ENCODE measurements at regions not wholly inside any gene's neighbourhood (a gene's known extent, or its start where the extent isn't known, plus 50 kb on each side); places are given as distances from the start of the nearest gene placed in this dataset.

GRCh38 chr7:15851201-15851600, 164.7 kb upstream of the MEOX2 start:
- no peak for ATAC-seq
- Histone ChIP-seq H3K4me1 (ENCODE audit: control insufficient read depth, insufficient read depth, low read length) (no peaks in the 10 kb centered on the region), H3K9me3 (ENCODE audit: control insufficient read depth, low read length) (no peaks in the 10 kb centered on the region), H3K27me3 (ENCODE audit: control insufficient read depth, insufficient read depth) (no peaks in the 10 kb centered on the region), H3K27ac (ENCODE audit: low read length) (no peak overlapping the region), H3K4me3 (ENCODE audit: low read length) (no peak overlapping the region)
- WGBS, result 96% methylated on average over 6 of the region's 6 CpGs
- no peak for DNase-seq
- intact Hi-C loops (cut with DNase I), result no loop called here

- no peak for DNase-seq
- Histone ChIP-seq H3K27me3 (ENCODE audit: control insufficient read depth, insufficient read depth) (no peaks in the 10 kb centered on the region), H3K4me1 (ENCODE audit: control insufficient read depth, insufficient read depth, low read length) (no peaks in the 10 kb centered on the region), H3K27ac (ENCODE audit: low read length) (no peak overlapping the region), H3K4me3 (ENCODE audit: low read length) (no peak overlapping the region), H3K9me3 (ENCODE audit: control insufficient read depth, low read length) (no peaks in the 10 kb centered on the region)
- no peak for ATAC-seq
- 61% methylated on average over 1 of the region's 1 CpG for WGBS
- intact Hi-C loops (cut with DNase I), result no loop called here
Observed at GRCh38 chr7:15848901-15849300, 162.4 kb upstream of the MEOX2 start.

- H3K27me3 ChIP-seq (ENCODE audit: control insufficient read depth, insufficient read depth), result no peaks in the 10 kb centered on the region
- DNase-seq (no peak), ATAC-seq (no peak)
- no peak overlapping the region for H3K4me3 ChIP-seq (ENCODE audit: low read length)
- no peaks in the 10 kb centered on the region for H3K9me3 ChIP-seq (ENCODE audit: control insufficient read depth, low read length)
- H3K4me1 ChIP-seq (ENCODE audit: control insufficient read depth, insufficient read depth, low read length), result no peaks in the 10 kb centered on the region
- H3K27ac ChIP-seq (ENCODE audit: low read length), result no peak overlapping the region
- intact Hi-C loops (cut with DNase I), result no loop called here
- 64% methylated on average over 3 of the region's 3 CpGs for WGBS
Observed at GRCh38 chr7:15848362-15848761, 161.9 kb upstream of the MEOX2 start.

- H3K27me3 ChIP-seq (ENCODE audit: control insufficient read depth, insufficient read depth), result no peaks in the 10 kb centered on the region
- no peaks in the 10 kb centered on the region for H3K4me1 ChIP-seq (ENCODE audit: control insufficient read depth, insufficient read depth, low read length)
- no peak overlapping the region for H3K4me3 ChIP-seq (ENCODE audit: low read length)
- no peaks in the 10 kb centered on the region for H3K9me3 ChIP-seq (ENCODE audit: control insufficient read depth, low read length)
- H3K27ac ChIP-seq (ENCODE audit: low read length), result no peak overlapping the region
- 74% methylated on average over 3 of the region's 3 CpGs for WGBS
- ATAC-seq, result no peak
- intact Hi-C loops (cut with DNase I), result no loop called here
- no peak for DNase-seq
Observed at GRCh38 chr7:15845868-15846267, 159.4 kb upstream of the MEOX2 start.

GRCh38 chr7:15845461-15845860, 159.0 kb upstream of the MEOX2 start:
- H3K4me3 ChIP-seq (ENCODE audit: low read length), result no peak overlapping the region
- no peaks in the 10 kb centered on the region for H3K9me3 ChIP-seq (ENCODE audit: control insufficient read depth, low read length)
- ATAC-seq (no peak), DNase-seq (no peak)
- 89% methylated on average over 2 of the region's 2 CpGs for WGBS
- H3K27ac ChIP-seq (ENCODE audit: low read length), result no peak overlapping the region
- H3K27me3 ChIP-seq (ENCODE audit: control insufficient read depth, insufficient read depth), result no peaks in the 10 kb centered on the region
- intact Hi-C loops (cut with DNase I), result no loop called here
- no peaks in the 10 kb centered on the region for H3K4me1 ChIP-seq (ENCODE audit: control insufficient read depth, insufficient read depth, low read length)

GRCh38 chr7:15839416-15840100, 153.1 kb upstream of the MEOX2 start:
- ATAC-seq, result peak; percentile 97 to 98
- intact Hi-C loops (cut with DNase I), result loop anchor here in 2 of 4 donors (10.0 kb wide), 2 partner anchors 205 to 225 kb away; no protein-coding TSS in a partner anchor
- Histone ChIP-seq H3K4me1 (ENCODE audit: control insufficient read depth, insufficient read depth, low read length) (no peaks in the 10 kb centered on the region), H3K9me3 (ENCODE audit: control insufficient read depth, low read length) (no peaks in the 10 kb centered on the region), H3K4me3 (ENCODE audit: low read length) (peak overlapping the region; percentile 57), H3K27ac (ENCODE audit: low read length) (peak overlapping the region; percentile 88), H3K27me3 (ENCODE audit: control insufficient read depth, insufficient read depth) (no peaks in the 10 kb centered on the region)
- 11% methylated on average over 15 of the region's 15 CpGs for WGBS
- peak; percentile 73 to 91 (median 86) for DNase-seq

GRCh38 chr7:15838265-15838664, 151.8 kb upstream of the MEOX2 start:
- H3K27ac ChIP-seq (ENCODE audit: low read length), result no peak overlapping the region
- 69% methylated on average over 2 of the region's 2 CpGs for WGBS
- no peak for DNase-seq
- intact Hi-C loops (cut with DNase I), result loop anchor here in 2 of 4 donors (10.0 kb wide), 2 partner anchors 207 to 227 kb away; no protein-coding TSS in a partner anchor
- H3K27me3 ChIP-seq (ENCODE audit: control insufficient read depth, insufficient read depth), result no peaks in the 10 kb centered on the region
- no peak overlapping the region for H3K4me3 ChIP-seq (ENCODE audit: low read length)
- H3K9me3 ChIP-seq (ENCODE audit: control insufficient read depth, low read length), result no peaks in the 10 kb centered on the region
- ATAC-seq, result no peak
- H3K4me1 ChIP-seq (ENCODE audit: control insufficient read depth, insufficient read depth, low read length), result no peaks in the 10 kb centered on the region

- Histone ChIP-seq H3K27ac (ENCODE audit: low read length) (no peak overlapping the region), H3K4me1 (ENCODE audit: control insufficient read depth, insufficient read depth, low read length) (no peaks in the 10 kb centered on the region), H3K9me3 (ENCODE audit: control insufficient read depth, low read length) (no peaks in the 10 kb centered on the region), H3K4me3 (ENCODE audit: low read length) (no peak overlapping the region), H3K27me3 (ENCODE audit: control insufficient read depth, insufficient read depth) (no peaks in the 10 kb centered on the region)
- 43% methylated on average over 5 of the region's 5 CpGs for WGBS
- DNase-seq (no peak), ATAC-seq (peak in 1 of 2 donors; percentile 25)
- intact Hi-C loops (cut with DNase I), result loop anchor here in 2 of 4 donors (10.0 kb wide), 2 partner anchors 207 to 227 kb away; no protein-coding TSS in a partner anchor
Observed at GRCh38 chr7:15837306-15837950, 150.9 kb upstream of the MEOX2 start.

GRCh38 chr7:15836651-15837050, 150.2 kb upstream of the MEOX2 start:
- Histone ChIP-seq H3K9me3 (ENCODE audit: control insufficient read depth, low read length) (no peaks in the 10 kb centered on the region), H3K4me3 (ENCODE audit: low read length) (no peak overlapping the region), H3K27ac (ENCODE audit: low read length) (no peak overlapping the region), H3K27me3 (ENCODE audit: control insufficient read depth, insufficient read depth) (no peaks in the 10 kb centered on the region), H3K4me1 (ENCODE audit: control insufficient read depth, insufficient read depth, low read length) (no peaks in the 10 kb centered on the region)
- ATAC-seq (no peak), DNase-seq (no peak)
- intact Hi-C loops (cut with DNase I), result loop anchor here in 2 of 4 donors (10.0 kb wide), 2 partner anchors 208 to 228 kb away; no protein-coding TSS in a partner anchor
- WGBS, result 83% methylated on average over 2 of the region's 2 CpGs

- Histone ChIP-seq H3K27ac (ENCODE audit: low read length) (no peak overlapping the region), H3K4me3 (ENCODE audit: low read length) (no peak overlapping the region), H3K9me3 (ENCODE audit: control insufficient read depth, low read length) (no peaks in the 10 kb centered on the region), H3K4me1 (ENCODE audit: control insufficient read depth, insufficient read depth, low read length) (no peaks in the 10 kb centered on the region), H3K27me3 (ENCODE audit: control insufficient read depth, insufficient read depth) (no peaks in the 10 kb centered on the region)
- 93% methylated on average over 4 of the region's 4 CpGs for WGBS
- peak in 1 of 3 donors; percentile 33 for DNase-seq
- no peak for ATAC-seq
- intact Hi-C loops (cut with DNase I), result loop anchor here in 2 of 4 donors (10.0 kb wide), 2 partner anchors 209 to 229 kb away; no protein-coding TSS in a partner anchor
Observed at GRCh38 chr7:15836041-15836440, 149.6 kb upstream of the MEOX2 start.

GRCh38 chr7:15834446-15834845, 148.0 kb upstream of the MEOX2 start:
- no peaks in the 10 kb centered on the region for H3K27me3 ChIP-seq (ENCODE audit: control insufficient read depth, insufficient read depth)
- no peaks in the 10 kb centered on the region for H3K9me3 ChIP-seq (ENCODE audit: control insufficient read depth, low read length)
- ATAC-seq (no peak), DNase-seq (no peak)
- H3K4me3 ChIP-seq (ENCODE audit: low read length), result no peak overlapping the region
- intact Hi-C loops (cut with DNase I), result loop anchor here in 2 of 4 donors (10.0 kb wide), 2 partner anchors 210 to 230 kb away; no protein-coding TSS in a partner anchor
- no peak overlapping the region for H3K27ac ChIP-seq (ENCODE audit: low read length)
- H3K4me1 ChIP-seq (ENCODE audit: control insufficient read depth, insufficient read depth, low read length), result no peaks in the 10 kb centered on the region

All from right cardiac atrium (tissue), 5 donors.